Heart left ventricle (tissue), 16 donors: ENCODE measurements at regions not wholly inside any gene's neighbourhood (a gene's known extent, or its start where the extent isn't known, plus 50 kb on each side); places are given as distances from the start of the nearest gene placed in this dataset.
"Not testable (repeated sequence)": the region's sequence is repeated elsewhere in the genome, so short reads cannot be mapped to it uniquely, and the experiment has no call there.

Experiments
- ATAC-seq, 4 donors: fragments of 200-7000 bp; cut with Tn5 transposase; one replicate each; pipeline ENCODE4 v1.9.1; 2020 to 2022; ENCODE audit warnings: moderate library complexity in 4 of 4, mild to moderate bottlenecking in 3 of 4, moderate number of reproducible peaks in 1 of 4
- DNase-seq, 5 donors: peaks; one replicate each; pipeline ENCODE4 v3.0.0-alpha.2; 2020
- H3K27ac ChIP-seq, 12 donors: fragments of 200-600 bp; sonication (generic) in 4 of 12; one replicate each; pipeline versions ENCODE4 v1.5.0 to v1.8.0; 2016 to 2022; ENCODE audit warnings: mild to moderate bottlenecking in 2 of 12
- H3K27me3 ChIP-seq, 9 donors: fragments of 200-600 bp; sonication (generic) in 2 of 9; one replicate each; pipeline versions ENCODE4 v1.5.1 to v1.8.0; 2016 to 2022; ENCODE audit warnings: mild to moderate bottlenecking in 3 of 9
- H3K36me3 ChIP-seq, 9 donors: fragments of 200-600 bp; sonication (generic) in 2 of 9; one replicate each; pipeline versions ENCODE4 v1.5.0 to v1.8.0; 2018 to 2022; ENCODE audit warnings: mild to moderate bottlenecking in 2 of 9
- H3K4me1 ChIP-seq, 12 donors: fragments of 200-600 bp; sonication (generic) in 4 of 12; one replicate each; pipeline versions ENCODE4 v1.5.0 to v1.8.0; 2016 to 2022; ENCODE audit warnings: mild to moderate bottlenecking in 3 of 12
- H3K4me3 ChIP-seq, 12 donors: fragments of 200-600 bp; sonication (generic) in 4 of 12; one replicate each; pipeline versions ENCODE4 v1.5.0 to v1.8.0; 2017 to 2022; ENCODE audit warnings: mild to moderate bottlenecking in 9 of 12, moderate library complexity in 4 of 12
- H3K9me3 ChIP-seq, 12 donors: fragments of 200-600 bp; sonication (generic) in 4 of 12; one replicate each; pipeline versions ENCODE4 v1.5.0 to v1.8.0; 2016 to 2022; ENCODE audit warnings: mild to moderate bottlenecking in 1 of 12
- WGBS, 4 donors: extraction: QIAGEN DNeasy Blood & Tissue Kit in 2 of 4; methylation state at CpG; one replicate each; pipeline versions ENCODE4 v1.1.5 to v1.1.7; 2013 to 2018; 5-methylcytosine and 5-hydroxymethylcytosine counted together
- intact Hi-C, 10 donors: fragments of 100-400 bp; cut with DNase I; formaldehyde crosslinking; loops; one replicate each; pipeline versions ENCODE4 v1.11.1 to v1.14.2; 2022
- donor health status: ischemic (EF 13 %, LVEDD 7.1; RV severe dilation, severe dysfunction).
- donor health status: healthy with polysubstance abuse.
- donor health status: DM: no; HTN: yes; CAD: no.
- donor health status: DM: no; HTN: no; CAD: no.
- donor health status: ischemic (EF 25% LVEDD 6.9; RV normal size, moderate dysfunction).
- donor health status: ischemic (EF 25% LVEDD 5.7; RV mildly dilated, moderate dysfunction).
- donor health status: healthy.
- donor health status: DM: yes; HTN: yes; CAD: no.
- donor health status: ischemic (EF 35%, LVEDD 5.7; RV mildly dilated, moderate dysfunction).
- donor health status: nonischemic (EF 11% LVEDD 7.7; RV severe dilation, severe dysfunction).
- donor health status: DM: yes; HTN: yes; CAD: no.
- donor health status: PGD.
- donor health status: ischemic (EF 29% LVEDD 5.4; RV normal size, mild dysfunction).
- donor health status: nonischemic (EF 23%, LVEDD 6.1; RV moderate dilation, normal function).

DNA sequence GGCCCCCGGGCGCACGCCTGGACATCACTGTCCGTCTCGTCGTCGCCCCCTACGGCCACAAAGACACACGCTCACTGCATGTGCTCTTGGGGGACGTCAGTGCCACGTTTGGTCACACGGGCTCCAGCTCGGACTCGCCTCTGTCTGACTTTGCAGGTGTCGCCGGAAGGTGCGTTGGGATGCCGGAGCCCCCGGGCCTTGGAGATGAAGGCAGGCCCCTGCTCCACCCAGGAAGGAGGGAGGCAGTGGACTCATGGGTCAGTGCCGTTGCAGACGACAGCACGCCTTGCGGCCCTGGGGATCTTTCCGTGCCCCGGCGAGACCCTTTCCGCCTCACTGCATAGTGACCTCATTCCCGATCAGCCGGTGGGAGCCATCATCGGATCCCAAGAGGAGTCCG lies 1414.8 kb upstream of the PCDH10 start:
- H3K27ac ChIP-seq, DNase-seq, H3K9me3 ChIP-seq, H3K4me3 ChIP-seq, H3K36me3 ChIP-seq, intact Hi-C loops, H3K27me3 ChIP-seq, ATAC-seq, H3K4me1 ChIP-seq: not testable (repeated sequence)
- WGBS, 4 donors, result 77 to 96% (median 94%) methylated on average over 9 to 25 of the region's 31 CpGs

GRCh38 chr4:131734851-131735385 lies 1414.2 kb upstream of the PCDH10 start:
- intact Hi-C loops, H3K9me3 ChIP-seq, H3K4me1 ChIP-seq, H3K36me3 ChIP-seq, ATAC-seq, H3K4me3 ChIP-seq, H3K27me3 ChIP-seq, H3K27ac ChIP-seq: not testable (repeated sequence)
- WGBS, 4 donors, result 91 to 97% (median 93%) methylated on average over 12 to 48 of the region's 51 CpGs
- peak in 3 of 5 donors; percentile 30 to 90 (median 56) for DNase-seq

- WGBS, 4 donors, result 90 to 94% (median 93%) methylated on average over 2 to 24 of the region's 26 CpGs; no CpG with 5 or more reads in 1 of the 4 donors
- DNase-seq, H3K27ac ChIP-seq, intact Hi-C loops, H3K9me3 ChIP-seq, ATAC-seq, H3K27me3 ChIP-seq, H3K4me3 ChIP-seq, H3K4me1 ChIP-seq, H3K36me3 ChIP-seq: not testable (repeated sequence)
Measured at GRCh38 chr4:131738991-131739390, 1410.1 kb upstream of the PCDH10 start.

GRCh38 chr4:131741836-131742235 lies 1407.3 kb upstream of the PCDH10 start:
- H3K4me3 ChIP-seq, intact Hi-C loops, H3K27me3 ChIP-seq, H3K36me3 ChIP-seq, ATAC-seq, H3K4me1 ChIP-seq, H3K9me3 ChIP-seq, DNase-seq, H3K27ac ChIP-seq: not testable (repeated sequence)
- 96% methylated on average over 10 of the region's 27 CpGs; no CpG with 5 or more reads in 3 of the 4 donors for WGBS, 4 donors

DNA sequence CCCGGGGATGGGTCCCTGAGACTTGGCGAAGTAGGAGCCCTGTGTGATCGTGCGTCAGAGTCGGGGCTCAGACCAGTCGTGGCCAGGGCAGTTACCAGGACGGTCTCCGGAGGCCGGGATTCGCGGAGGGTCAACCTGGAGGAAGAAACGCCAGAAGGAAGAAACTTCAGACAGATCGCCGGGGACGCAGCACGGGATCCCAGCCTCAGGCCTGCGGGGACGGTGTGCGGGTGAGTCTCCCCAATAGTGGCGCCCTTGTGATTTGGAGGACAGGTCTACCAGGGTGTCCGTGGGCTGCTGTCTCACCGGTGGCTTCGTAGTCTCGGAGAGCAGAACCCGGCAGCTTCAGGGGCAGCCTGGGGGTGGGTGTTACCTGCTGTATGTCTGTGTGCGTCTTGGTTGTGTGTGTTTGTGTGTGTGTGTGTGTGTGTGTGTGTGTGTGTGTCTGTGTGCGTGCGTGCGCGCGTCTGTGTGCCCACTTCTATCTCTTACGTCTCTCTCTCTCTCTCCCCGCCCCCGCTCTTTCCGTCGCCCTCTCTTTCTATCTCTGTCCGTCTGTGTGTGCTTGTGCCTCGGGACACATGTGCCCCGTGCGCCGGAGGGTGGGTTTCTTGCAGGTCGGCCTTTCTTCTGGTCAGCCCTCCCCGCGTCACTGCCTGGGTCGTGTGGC lies 1406.4 kb upstream of the PCDH10 start:
- ATAC-seq, H3K27me3 ChIP-seq, H3K9me3 ChIP-seq, H3K4me1 ChIP-seq, H3K4me3 ChIP-seq, H3K27ac ChIP-seq, intact Hi-C loops, H3K36me3 ChIP-seq: not testable (repeated sequence)
- DNase-seq, result peak in 1 of 5 donors; percentile 84
- 94 to 96% (median 96%) methylated on average over 20 to 41 of the region's 45 CpGs for WGBS, 4 donors

- DNase-seq, result peak in 2 of 5 donors; percentile 47 to 84
- H3K9me3 ChIP-seq, H3K27ac ChIP-seq, H3K27me3 ChIP-seq, H3K4me3 ChIP-seq, H3K36me3 ChIP-seq, ATAC-seq, H3K4me1 ChIP-seq, intact Hi-C loops: not testable (repeated sequence)
- WGBS, 4 donors, result 92 to 95% (median 92%) methylated on average over 8 to 9 of the region's 20 CpGs; no CpG with 5 or more reads in 1 of the 4 donors
Measured at GRCh38 chr4:131743348-131743747, 1405.7 kb upstream of the PCDH10 start.

GRCh38 chr4:131747203-131747602 lies 1401.9 kb upstream of the PCDH10 start:
- H3K4me3 ChIP-seq, ATAC-seq, H3K27ac ChIP-seq, H3K36me3 ChIP-seq, H3K4me1 ChIP-seq, H3K27me3 ChIP-seq, H3K9me3 ChIP-seq, intact Hi-C loops, DNase-seq: not testable (repeated sequence)
- WGBS, 4 donors, result 88 to 95% (median 95%) methylated on average over 7 to 18 of the region's 34 CpGs

DNA sequence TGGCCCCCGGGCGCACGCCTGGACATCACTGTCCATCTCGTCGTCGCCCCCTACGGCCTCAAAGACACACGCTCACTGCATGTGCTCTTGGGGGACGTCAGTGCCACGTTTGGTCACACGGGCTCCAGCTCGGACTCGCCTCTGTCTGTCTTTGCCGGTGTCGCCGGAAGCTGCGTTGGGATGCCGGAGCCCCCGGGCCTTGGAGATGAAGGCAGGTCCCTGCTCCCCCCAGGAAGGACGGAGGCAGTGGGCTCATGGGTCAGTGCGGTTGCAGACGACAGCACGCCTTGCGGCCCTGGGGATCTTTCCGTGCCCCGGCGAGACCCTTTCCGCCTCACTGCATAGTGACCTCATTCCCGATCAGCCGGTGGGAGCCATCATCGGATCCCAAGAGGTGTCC lies 1399.9 kb upstream of the PCDH10 start:
- H3K9me3 ChIP-seq, intact Hi-C loops, H3K27ac ChIP-seq, H3K27me3 ChIP-seq, DNase-seq, H3K4me1 ChIP-seq, H3K4me3 ChIP-seq, ATAC-seq, H3K36me3 ChIP-seq: not testable (repeated sequence)
- 92 to 95% methylated on average over 11 to 19 of the region's 31 CpGs; no CpG with 5 or more reads in 2 of the 4 donors for WGBS, 4 donors

DNA sequence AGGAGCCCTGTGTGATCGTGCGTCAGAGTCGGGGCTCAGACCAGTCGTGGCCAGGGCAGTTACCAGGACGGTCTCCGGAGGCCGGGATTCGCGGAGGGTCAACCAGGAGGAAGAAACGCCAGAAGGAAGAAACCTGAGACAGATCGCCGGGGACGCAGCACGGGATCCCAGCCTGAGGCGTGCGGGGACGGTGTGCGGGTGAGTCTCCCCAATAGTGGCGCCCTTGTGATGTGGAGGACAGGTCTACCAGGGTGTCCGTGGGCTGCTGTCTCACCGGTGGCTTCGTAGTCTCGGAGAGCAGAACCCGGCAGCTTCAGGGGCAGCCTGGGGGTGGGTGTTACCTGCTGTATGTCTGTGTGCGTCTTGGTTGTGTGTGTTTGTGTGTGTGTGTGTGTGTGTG lies 1399.1 kb upstream of the PCDH10 start:
- H3K27me3 ChIP-seq, ATAC-seq, intact Hi-C loops, H3K27ac ChIP-seq, H3K36me3 ChIP-seq, H3K9me3 ChIP-seq, H3K4me1 ChIP-seq, H3K4me3 ChIP-seq: not testable (repeated sequence)
- peak in 2 of 5 donors; percentile 40 to 86 for DNase-seq
- WGBS, 4 donors, result 87 to 93% (median 88%) methylated on average over 15 to 22 of the region's 25 CpGs; no CpG with 5 or more reads in 1 of the 4 donors

DNA sequence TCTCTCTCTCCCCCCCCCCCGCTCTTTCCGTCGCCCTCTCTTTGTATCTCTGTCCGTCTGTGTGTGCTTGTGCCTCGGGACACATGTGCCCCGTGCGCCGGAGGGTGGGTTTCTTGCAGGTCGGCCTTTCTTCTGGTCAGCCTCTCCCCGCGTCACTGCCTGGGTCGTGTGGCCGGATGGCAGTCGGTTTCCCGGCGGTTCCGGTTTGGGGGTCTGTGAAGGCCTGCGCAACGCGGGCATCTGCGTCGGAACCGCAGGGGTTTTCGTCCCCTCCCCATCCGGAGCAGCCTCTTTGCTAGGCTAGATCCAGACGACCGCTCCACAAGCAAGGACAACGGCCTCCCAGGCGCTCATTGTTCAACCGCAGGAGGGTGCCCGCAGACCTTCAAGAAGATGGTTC lies 1398.6 kb upstream of the PCDH10 start:
- H3K36me3 ChIP-seq, H3K4me1 ChIP-seq, H3K9me3 ChIP-seq, ATAC-seq, H3K4me3 ChIP-seq, intact Hi-C loops, H3K27me3 ChIP-seq, H3K27ac ChIP-seq: not testable (repeated sequence)
- WGBS, 4 donors, result 93 to 98% (median 95%) methylated on average over 18 to 29 of the region's 31 CpGs
- peak in 3 of 5 donors; percentile 38 to 92 (median 46) for DNase-seq

GRCh38 chr4:131762234-131762633 lies 1386.9 kb upstream of the PCDH10 start:
- H3K9me3 ChIP-seq, ATAC-seq, H3K27ac ChIP-seq, H3K27me3 ChIP-seq, H3K36me3 ChIP-seq, intact Hi-C loops, H3K4me1 ChIP-seq, DNase-seq, H3K4me3 ChIP-seq: not testable (repeated sequence)
- WGBS, 4 donors, result 87 to 98% (median 95%) methylated on average over 3 to 30 of the region's 35 CpGs; no CpG with 5 or more reads in 1 of the 4 donors
